ENCODE measurements at regions not wholly inside any gene's neighbourhood (a gene's known extent, or its start where the extent isn't known, plus 50 kb on each side); places are given as distances from the start of the nearest gene placed in this dataset.
"Not testable (repeated sequence)": the region's sequence is repeated elsewhere in the genome, so short reads cannot be mapped to it uniquely, and the experiment has no call there.

DNA sequence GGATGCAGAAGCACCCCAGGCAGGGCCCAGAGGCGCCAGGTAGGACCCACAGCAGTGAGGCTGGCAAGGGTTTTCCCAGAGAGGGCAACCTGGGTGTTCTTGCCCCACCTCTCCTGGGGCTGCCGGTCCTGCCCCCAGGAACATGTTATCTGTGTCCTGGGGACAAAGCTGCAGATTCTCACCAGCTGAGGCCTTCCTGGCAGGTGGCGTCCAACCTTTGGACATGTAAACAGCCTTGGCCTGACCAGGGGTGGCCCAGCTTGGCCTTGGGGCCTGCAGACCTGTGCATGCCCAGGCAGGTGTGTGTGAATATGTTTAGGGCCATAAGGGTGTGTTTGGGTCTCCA, 101.8 kb upstream of the LARP1 start:
- Histone ChIP-seq H3K79me2 (ENCODE audit: control insufficient read depth, insufficient read depth, low read length, unreplicated experiment) (no peaks in the 10 kb centered on the region), H2AFZ (ENCODE audit: low read length, unreplicated experiment) (peak overlapping the region; percentile 94), H3K4me1 (ENCODE audit: control insufficient read depth, insufficient read depth, low read length, unreplicated experiment) (peaks cover 15% of the 10 kb centered on the region), H3K27me3 (ENCODE audit: insufficient read depth, low read length) (no peaks in the 10 kb centered on the region), H3K4me3 (ENCODE audit: low read depth, low read length) (no peak overlapping the region), H3K27ac (ENCODE audit: low read depth, low read length) (no peak overlapping the region), H3K36me3 (ENCODE audit: insufficient read depth, low read length) (no peaks in the 10 kb centered on the region)

DNA sequence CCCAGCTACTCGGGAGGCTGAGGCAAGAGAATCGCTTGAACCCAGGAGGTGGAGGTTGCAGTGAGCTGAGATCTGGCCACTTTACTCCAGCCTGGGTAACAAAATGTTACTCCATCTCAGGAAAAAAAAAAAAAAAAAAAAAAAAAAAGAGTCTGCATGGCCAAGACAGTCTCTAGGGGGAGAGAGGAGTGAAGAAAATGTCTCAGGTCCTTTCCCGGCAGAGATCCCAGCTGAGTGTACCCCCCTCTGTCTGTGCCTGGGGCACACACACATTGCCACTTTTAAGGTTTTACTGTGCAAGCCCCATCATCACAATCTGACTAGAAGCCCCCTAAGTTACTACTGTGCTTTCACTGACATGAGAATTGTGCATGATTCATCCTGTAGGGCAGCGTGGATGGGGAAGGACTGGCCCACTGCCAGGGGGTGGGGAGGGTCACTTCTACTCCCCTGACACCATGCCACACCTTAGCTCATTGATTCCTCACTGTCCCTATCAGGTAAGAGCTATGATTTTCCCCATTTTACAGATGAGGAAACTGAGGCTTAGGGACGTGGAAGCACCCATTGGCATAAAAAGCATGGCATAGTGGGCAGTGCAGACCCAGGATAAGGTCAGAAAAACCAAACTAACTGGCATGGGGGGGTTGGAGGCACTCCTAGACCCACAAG, 102.3 kb upstream of the LARP1 start:
- H3K27me3 ChIP-seq (ENCODE audit: insufficient read depth, low read length): no peaks in the 10 kb centered on the region
- no peak overlapping the region for H2AFZ ChIP-seq (ENCODE audit: low read length, unreplicated experiment)
- no peak overlapping the region for H3K27ac ChIP-seq (ENCODE audit: low read depth, low read length)

DNA sequence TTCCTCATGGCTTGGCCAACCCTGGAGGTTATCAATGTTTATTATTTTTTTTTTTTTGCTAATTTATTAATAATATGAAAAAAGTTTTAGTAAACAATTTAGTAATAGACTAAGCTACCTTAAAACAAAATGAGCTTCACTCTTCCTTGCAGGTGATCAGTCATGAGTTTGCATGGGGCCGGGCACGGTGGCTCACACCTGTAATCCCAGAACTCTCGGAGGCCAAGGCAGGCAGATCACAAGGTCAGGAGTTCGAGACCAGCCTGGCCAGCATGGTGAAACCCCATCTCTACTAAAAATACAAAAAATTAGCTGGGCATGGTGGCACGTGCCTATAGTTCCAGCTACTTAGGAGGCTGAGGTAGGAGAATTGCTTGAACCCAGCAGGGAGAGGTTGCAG, 103.4 kb upstream of the LARP1 start:
- H3K36me3 ChIP-seq (ENCODE audit: insufficient read depth, low read length); H3K27me3 ChIP-seq (ENCODE audit: insufficient read depth, low read length); H3K79me2 ChIP-seq (ENCODE audit: control insufficient read depth, insufficient read depth, low read length, unreplicated experiment); H2AFZ ChIP-seq (ENCODE audit: low read length, unreplicated experiment); H3K4me3 ChIP-seq (ENCODE audit: low read depth, low read length); H3K27ac ChIP-seq (ENCODE audit: low read depth, low read length): not testable (repeated sequence)
- H3K4me1 ChIP-seq (ENCODE audit: control insufficient read depth, insufficient read depth, low read length, unreplicated experiment): peaks cover 15% of the 10 kb centered on the region

More for the DNA sequence above, 102.3 kb upstream of the LARP1 start:
- no peaks in the 10 kb centered on the region for H3K79me2 ChIP-seq (ENCODE audit: control insufficient read depth, insufficient read depth, low read length, unreplicated experiment)
- no peak overlapping the region for H3K4me3 ChIP-seq (ENCODE audit: low read depth, low read length)
- H3K36me3 ChIP-seq (ENCODE audit: insufficient read depth, low read length): no peaks in the 10 kb centered on the region
- H3K4me1 ChIP-seq (ENCODE audit: control insufficient read depth, insufficient read depth, low read length, unreplicated experiment): peaks cover 15% of the 10 kb centered on the region

DNA sequence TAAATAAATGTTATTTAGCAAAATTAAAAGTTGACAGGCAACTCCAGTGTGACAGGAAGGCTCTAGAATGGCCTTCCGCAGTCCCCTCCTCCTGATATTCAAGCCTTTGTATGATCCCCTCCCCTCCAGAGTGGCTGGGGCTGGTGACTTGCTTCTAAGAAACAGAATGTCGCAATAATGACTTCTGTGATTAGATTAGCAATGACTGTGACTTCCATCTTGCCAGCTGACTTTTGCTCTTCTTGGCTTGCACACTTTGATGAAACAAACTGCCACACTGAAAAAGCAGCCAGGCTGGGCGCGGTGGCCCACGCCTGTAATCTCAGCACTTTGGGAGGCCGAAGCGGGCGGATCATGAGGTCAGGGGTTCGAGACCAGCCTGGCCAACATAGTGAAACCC, 106.5 kb upstream of the LARP1 start:
- Histone ChIP-seq H3K4me3 (ENCODE audit: low read depth, low read length) (no peak overlapping the region), H3K79me2 (ENCODE audit: control insufficient read depth, insufficient read depth, low read length, unreplicated experiment) (no peaks in the 10 kb centered on the region), H3K4me1 (ENCODE audit: control insufficient read depth, insufficient read depth, low read length, unreplicated experiment) (peaks cover 3% of the 10 kb centered on the region), H3K36me3 (ENCODE audit: insufficient read depth, low read length) (no peaks in the 10 kb centered on the region), H3K27me3 (ENCODE audit: insufficient read depth, low read length) (no peaks in the 10 kb centered on the region), H3K27ac (ENCODE audit: low read depth, low read length) (no peak overlapping the region), H2AFZ (ENCODE audit: low read length, unreplicated experiment) (no peak overlapping the region)

DNA sequence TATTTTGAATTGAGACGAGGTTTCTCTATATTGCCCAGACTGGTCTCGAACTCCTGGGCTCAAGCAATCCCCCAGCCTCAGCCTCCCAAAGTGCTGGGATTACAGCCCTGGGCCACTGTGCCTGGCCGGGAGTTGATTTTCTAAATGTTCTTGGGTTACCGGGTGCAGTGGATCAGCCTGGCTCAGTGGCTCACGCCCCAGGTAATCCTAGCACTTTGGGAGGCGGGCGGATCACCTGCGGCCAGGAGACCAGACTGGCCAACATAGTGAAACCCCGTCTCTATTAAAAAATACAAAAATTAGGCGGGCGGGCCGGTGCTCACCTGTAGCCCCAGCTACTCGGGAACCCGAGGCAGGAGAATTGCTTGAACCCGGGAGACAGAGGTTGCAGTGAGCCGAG, 106.9 kb upstream of the LARP1 start:
- no peaks in the 10 kb centered on the region for H3K27me3 ChIP-seq (ENCODE audit: insufficient read depth, low read length)
- no peaks in the 10 kb centered on the region for H3K36me3 ChIP-seq (ENCODE audit: insufficient read depth, low read length)
- H3K4me3 ChIP-seq (ENCODE audit: low read depth, low read length): no peak overlapping the region
- no peak overlapping the region for H2AFZ ChIP-seq (ENCODE audit: low read length, unreplicated experiment)
- H3K79me2 ChIP-seq (ENCODE audit: control insufficient read depth, insufficient read depth, low read length, unreplicated experiment): no peaks in the 10 kb centered on the region
- H3K4me1 ChIP-seq (ENCODE audit: control insufficient read depth, insufficient read depth, low read length, unreplicated experiment): no peaks in the 10 kb centered on the region
- H3K27ac ChIP-seq (ENCODE audit: low read depth, low read length): no peak overlapping the region

DNA sequence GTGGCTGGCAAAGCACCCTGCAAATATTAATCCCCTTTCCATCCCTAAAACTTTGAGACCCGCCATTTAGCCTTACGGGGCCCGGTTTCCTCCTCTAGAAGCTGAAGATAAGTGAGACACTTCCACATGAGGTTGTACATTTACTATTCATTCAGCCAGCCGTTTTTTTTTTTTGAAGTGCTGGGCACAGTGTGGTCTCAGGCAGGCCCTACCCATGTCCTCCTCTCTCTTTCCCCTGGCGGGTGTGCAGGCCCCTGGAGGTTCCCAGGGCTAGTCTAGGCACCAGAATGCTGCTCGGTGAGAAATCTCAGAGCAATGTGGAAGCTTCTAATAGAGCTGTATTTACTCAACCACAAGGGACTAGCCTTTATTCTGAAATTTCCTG, 107.4 kb upstream of the LARP1 start:
- Histone ChIP-seq H3K4me3 (ENCODE audit: low read depth, low read length) (no peak overlapping the region), H2AFZ (ENCODE audit: low read length, unreplicated experiment) (no peak overlapping the region), H3K4me1 (ENCODE audit: control insufficient read depth, insufficient read depth, low read length, unreplicated experiment) (no peaks in the 10 kb centered on the region), H3K27ac (ENCODE audit: low read depth, low read length) (no peak overlapping the region), H3K27me3 (ENCODE audit: insufficient read depth, low read length) (no peaks in the 10 kb centered on the region), H3K36me3 (ENCODE audit: insufficient read depth, low read length) (no peaks in the 10 kb centered on the region), H3K79me2 (ENCODE audit: control insufficient read depth, insufficient read depth, low read length, unreplicated experiment) (no peaks in the 10 kb centered on the region)

DNA sequence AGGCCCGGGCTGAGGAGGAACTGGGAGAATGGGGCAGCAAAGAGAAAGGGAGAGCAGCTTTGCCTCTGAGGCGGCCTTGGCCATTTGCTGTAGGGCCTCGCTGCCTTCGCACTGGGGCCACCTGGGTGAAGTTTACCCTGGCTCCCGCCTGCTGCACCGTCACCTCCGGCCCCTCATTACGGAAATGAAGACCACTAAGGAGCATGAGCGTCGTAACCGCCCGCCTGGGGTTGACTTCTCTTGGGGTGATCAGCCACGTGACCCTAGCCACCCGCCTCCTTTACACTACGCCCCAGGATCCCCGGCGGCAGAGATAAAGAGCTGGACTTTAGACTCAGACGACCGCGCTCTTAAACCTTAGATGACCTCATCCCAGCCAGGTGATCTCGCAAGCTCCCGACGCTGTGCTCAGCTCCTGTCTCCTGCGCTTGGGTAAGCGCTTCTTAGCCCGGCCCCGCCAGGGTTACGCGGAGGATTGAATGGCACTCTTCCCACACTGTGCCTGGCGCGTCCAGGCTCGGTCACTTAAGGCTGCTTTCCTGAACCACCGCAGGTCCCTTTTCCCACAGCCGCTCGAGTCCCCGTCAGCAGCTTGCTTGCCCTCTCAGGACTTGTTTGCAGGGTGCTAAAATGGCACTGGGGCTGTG, 107.9 kb upstream of the LARP1 start:
- H3K4me3 ChIP-seq (ENCODE audit: low read depth, low read length): no peak overlapping the region
- no peaks in the 10 kb centered on the region for H3K79me2 ChIP-seq (ENCODE audit: control insufficient read depth, insufficient read depth, low read length, unreplicated experiment)
- no peaks in the 10 kb centered on the region for H3K36me3 ChIP-seq (ENCODE audit: insufficient read depth, low read length)
- no peaks in the 10 kb centered on the region for H3K27me3 ChIP-seq (ENCODE audit: insufficient read depth, low read length)
- H3K4me1 ChIP-seq (ENCODE audit: control insufficient read depth, insufficient read depth, low read length, unreplicated experiment): no peaks in the 10 kb centered on the region
- H3K27ac ChIP-seq (ENCODE audit: low read depth, low read length): no peak overlapping the region
- H2AFZ ChIP-seq (ENCODE audit: low read length, unreplicated experiment): no peak overlapping the region

DNA sequence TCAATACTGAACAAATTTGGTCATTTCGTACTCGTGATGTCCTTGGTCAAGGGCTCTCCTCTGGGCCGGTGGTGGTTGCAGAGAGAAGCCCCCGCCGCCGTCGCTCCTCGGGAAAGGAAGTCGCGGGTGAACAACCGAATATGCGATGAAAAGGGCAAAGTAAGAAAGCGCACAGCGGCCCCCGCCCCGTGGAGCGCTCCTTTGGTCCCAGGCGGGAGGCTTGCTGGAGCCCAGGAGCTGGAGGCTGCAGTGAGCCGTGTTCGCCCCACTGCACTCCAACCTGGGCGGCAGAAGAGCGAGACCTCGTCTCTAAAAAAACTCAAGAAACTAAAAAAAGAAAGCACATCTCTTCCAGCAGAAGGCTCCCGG, 108.4 kb upstream of the LARP1 start:
- no peak overlapping the region for H3K27ac ChIP-seq (ENCODE audit: low read depth, low read length)
- H3K36me3 ChIP-seq (ENCODE audit: insufficient read depth, low read length): no peaks in the 10 kb centered on the region
- no peaks in the 10 kb centered on the region for H3K79me2 ChIP-seq (ENCODE audit: control insufficient read depth, insufficient read depth, low read length, unreplicated experiment)
- H2AFZ ChIP-seq (ENCODE audit: low read length, unreplicated experiment): no peak overlapping the region
- no peaks in the 10 kb centered on the region for H3K4me1 ChIP-seq (ENCODE audit: control insufficient read depth, insufficient read depth, low read length, unreplicated experiment)
- no peak overlapping the region for H3K4me3 ChIP-seq (ENCODE audit: low read depth, low read length)
- H3K27me3 ChIP-seq (ENCODE audit: insufficient read depth, low read length): no peaks in the 10 kb centered on the region

DNA sequence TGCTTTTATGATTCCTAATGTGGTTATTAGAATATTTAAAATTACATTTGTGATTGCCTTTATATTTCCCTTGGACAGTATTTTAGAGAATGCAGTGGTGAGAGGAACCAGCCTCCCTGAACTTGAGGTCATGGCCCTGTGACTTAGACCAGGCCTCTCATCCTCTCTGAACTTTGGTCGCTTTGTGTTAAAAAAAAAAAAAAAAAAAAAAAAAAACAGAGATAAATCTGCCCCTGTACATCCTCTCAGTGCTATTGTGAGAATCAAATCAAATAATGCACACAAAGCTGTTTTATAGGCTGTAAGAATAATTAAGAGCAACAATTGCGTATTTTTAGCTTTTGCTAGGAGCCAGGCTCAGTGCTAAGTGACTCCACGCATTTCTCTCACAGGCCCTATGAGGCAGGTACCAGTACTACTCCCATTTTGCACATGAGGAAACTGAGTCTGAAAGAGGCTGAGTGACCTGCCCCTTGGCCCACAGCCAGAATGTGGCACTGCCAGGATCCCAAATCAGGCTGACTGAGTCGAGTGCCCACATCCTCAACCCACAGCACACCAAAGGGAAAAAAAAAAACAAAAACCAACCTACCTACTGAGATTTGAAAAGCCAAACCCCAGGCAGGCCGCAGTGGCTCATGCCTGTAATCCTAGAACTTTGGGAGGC, 110.3 kb upstream of the LARP1 start:
- no peaks in the 10 kb centered on the region for H3K4me1 ChIP-seq (ENCODE audit: control insufficient read depth, insufficient read depth, low read length, unreplicated experiment)
- no peak overlapping the region for H3K27ac ChIP-seq (ENCODE audit: low read depth, low read length)
- no peaks in the 10 kb centered on the region for H3K36me3 ChIP-seq (ENCODE audit: insufficient read depth, low read length)
- no peak overlapping the region for H3K4me3 ChIP-seq (ENCODE audit: low read depth, low read length)
- no peak overlapping the region for H2AFZ ChIP-seq (ENCODE audit: low read length, unreplicated experiment)
- no peaks in the 10 kb centered on the region for H3K79me2 ChIP-seq (ENCODE audit: control insufficient read depth, insufficient read depth, low read length, unreplicated experiment)
- no peaks in the 10 kb centered on the region for H3K27me3 ChIP-seq (ENCODE audit: insufficient read depth, low read length)

DNA sequence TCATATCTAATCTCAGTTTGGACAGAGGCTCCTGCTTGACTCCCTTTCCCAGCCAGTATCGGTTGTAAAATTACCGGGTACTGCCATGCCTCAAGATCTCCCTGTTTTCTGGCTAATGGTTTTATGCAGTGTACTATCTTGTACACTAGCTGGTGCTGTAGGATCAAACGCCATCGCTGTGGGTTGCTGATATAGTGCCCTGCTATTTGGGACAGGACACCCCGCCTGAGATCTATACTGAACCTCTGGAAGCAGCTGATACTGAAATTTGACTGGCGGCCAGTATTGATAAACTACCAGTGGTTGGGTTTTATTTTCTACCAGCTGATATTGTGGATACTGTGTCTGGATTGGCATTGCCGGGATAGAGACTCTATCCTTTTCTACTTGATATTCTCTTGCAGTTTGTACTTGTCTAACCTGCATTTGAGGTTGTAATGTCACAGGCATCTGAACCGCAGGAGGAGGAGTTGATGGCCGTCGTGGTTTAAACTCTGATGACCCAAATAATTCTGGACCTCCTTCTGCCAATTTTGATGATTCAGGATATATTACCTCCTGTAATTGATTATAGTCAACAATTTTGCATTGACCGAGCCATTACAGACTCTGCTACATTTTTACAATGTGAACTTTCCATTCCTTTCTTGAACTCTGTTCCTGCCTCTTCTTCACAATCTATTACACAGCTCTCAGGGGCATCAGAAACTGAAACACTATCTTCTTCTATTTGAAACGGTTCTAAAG, 112.5 kb upstream of the LARP1 start:
- Histone ChIP-seq H3K79me2 (ENCODE audit: control insufficient read depth, insufficient read depth, low read length, unreplicated experiment) (no peaks in the 10 kb centered on the region), H3K27ac (ENCODE audit: low read depth, low read length) (no peak overlapping the region), H3K4me1 (ENCODE audit: control insufficient read depth, insufficient read depth, low read length, unreplicated experiment) (no peaks in the 10 kb centered on the region), H3K36me3 (ENCODE audit: insufficient read depth, low read length) (no peaks in the 10 kb centered on the region), H3K4me3 (ENCODE audit: low read depth, low read length) (no peak overlapping the region), H2AFZ (ENCODE audit: low read length, unreplicated experiment) (no peak overlapping the region), H3K27me3 (ENCODE audit: insufficient read depth, low read length) (no peaks in the 10 kb centered on the region)

Measured in ACC112 (cell line).